Transverse colon (tissue), 3 donors: ENCODE measurements at regions not wholly inside any gene's neighbourhood (a gene's known extent, or its start where the extent isn't known, plus 50 kb on each side); places are given as distances from the start of the nearest gene placed in this dataset.

ENCODE experiments used
- CTCF ChIP-seq, 5 experiments: fragments of 200-600 bp in 3 of 5; fragments of 450-650 bp in 2 of 5; sonication (generic) in 3 of 5; IDR thresholded peaks; 1 replicate in 2 of 5; 2 replicates in 3 of 5; pipeline ENCODE4 v1.5.1; 2016 to 2017; ENCODE audit warnings: antibody characterized with exemption in 5 of 5, inconsistent platforms in 3 of 5, mild to moderate bottlenecking in 2 of 5, moderate library complexity in 1 of 5
- EP300 ChIP-seq: sonication (generic); formaldehyde crosslinking; IDR thresholded peaks from one replicate; pipeline ENCODE4 v1.6.1; 2017; ENCODE audit warnings: antibody characterized with exemption, low read depth

DNA sequence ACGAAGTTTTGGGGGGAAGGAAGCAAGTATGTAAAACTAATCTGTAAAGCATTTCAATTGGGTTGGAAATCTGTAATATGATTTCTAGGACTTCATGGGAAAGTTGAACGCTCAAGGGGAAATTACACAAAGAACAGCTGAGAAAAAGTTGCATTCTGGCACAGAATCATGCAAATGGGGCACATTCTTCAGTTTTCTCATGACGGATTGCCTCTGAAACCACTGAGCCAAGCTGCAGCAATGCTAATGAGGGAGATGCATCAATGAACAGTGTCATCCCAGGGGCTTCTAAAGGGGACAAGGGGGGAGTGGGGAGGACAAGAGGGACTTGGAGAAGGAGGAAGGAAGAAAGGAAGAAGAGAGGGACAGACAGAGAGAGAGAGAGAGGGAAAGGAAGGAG lies 291.4 kb upstream of the ATP11B start:
- TF ChIP-seq EP300 (no peak), CTCF (IDR thresholded peaks at IDR 0.05) (no peak)
